ENCODE measurements at regions not wholly inside any gene's neighbourhood (a gene's known extent, or its start where the extent isn't known, plus 50 kb on each side); places are given as distances from the start of the nearest gene placed in this dataset.
A peak's percentile ranks its signal among the peaks of the same experiment; 100 is the strongest.

- DNase-seq (ENCODE audit: low read depth in 4 of 4, low spot score in 2 of 4) = no peak
These were observed 59.0 kb downstream of the NDUFS5 start for GRCh38 chr1:39085174-39085573.

- DNase-seq (ENCODE audit: low read depth in 4 of 4, low spot score in 2 of 4) = no peak
These were observed 60.2 kb downstream of the NDUFS5 start for GRCh38 chr1:39086386-39086785.

- DNase-seq (ENCODE audit: low read depth in 4 of 4, low spot score in 2 of 4) = no peak
These were observed 60.8 kb downstream of the NDUFS5 start for GRCh38 chr1:39086865-39087409.

GRCh38 chr1:39087435-39087834 is 61.3 kb downstream of the NDUFS5 start:
- no peak for DNase-seq (ENCODE audit: low read depth in 4 of 4, low spot score in 2 of 4)

- no peak for DNase-seq (ENCODE audit: low read depth in 4 of 4, low spot score in 2 of 4)
These were observed 62.5 kb downstream of the NDUFS5 start for GRCh38 chr1:39088658-39089057.

- no peak for DNase-seq (ENCODE audit: low read depth in 4 of 4, low spot score in 2 of 4)
These were observed 63.9 kb downstream of the NDUFS5 start for GRCh38 chr1:39089931-39090521.

GRCh38 chr1:39090757-39091380 is 64.7 kb downstream of the NDUFS5 start:
- no peak for DNase-seq (ENCODE audit: low read depth in 4 of 4, low spot score in 2 of 4)

GRCh38 chr1:39091845-39092645 is 65.9 kb downstream of the NDUFS5 start:
- DNase-seq (ENCODE audit: low read depth in 4 of 4, low spot score in 2 of 4) = no peak

GRCh38 chr1:39094685-39095084 is 68.5 kb downstream of the NDUFS5 start:
- no peak for DNase-seq (ENCODE audit: low read depth in 4 of 4, low spot score in 2 of 4)

GRCh38 chr1:39098546-39099250 is 72.5 kb downstream of the NDUFS5 start:
- DNase-seq (ENCODE audit: low read depth in 4 of 4, low spot score in 2 of 4) = no peak

- no peak for DNase-seq (ENCODE audit: low read depth in 4 of 4, low spot score in 2 of 4)
These were observed 76.6 kb downstream of the NDUFS5 start for GRCh38 chr1:39102537-39103327.

GRCh38 chr1:39103328-39104157 is 77.4 kb downstream of the NDUFS5 start:
- no peak for DNase-seq (ENCODE audit: low read depth in 4 of 4, low spot score in 2 of 4)

GRCh38 chr1:39104158-39105060 is 78.3 kb downstream of the NDUFS5 start:
- no peak for DNase-seq (ENCODE audit: low read depth in 4 of 4, low spot score in 2 of 4)

- no peak for DNase-seq (ENCODE audit: low read depth in 4 of 4, low spot score in 2 of 4)
These were observed 79.1 kb downstream of the NDUFS5 start for GRCh38 chr1:39105061-39105840.

- peak in 1 of 4 donors; percentile 69 for DNase-seq (ENCODE audit: low read depth in 4 of 4, low spot score in 2 of 4)
These were observed 80.0 kb downstream of the NDUFS5 start for GRCh38 chr1:39105841-39106765.

GRCh38 chr1:39106801-39107327 is 80.7 kb downstream of the NDUFS5 start:
- no peak for DNase-seq (ENCODE audit: low read depth in 4 of 4, low spot score in 2 of 4)

Measured in left renal cortex interstitium (tissue), 4 donors.